HG03045 (cell line): ENCODE measurements at regions not wholly inside any gene's neighbourhood (a gene's known extent, or its start where the extent isn't known, plus 50 kb on each side); places are given as distances from the start of the nearest gene placed in this dataset.

Experiments used
- ATAC-seq: cut with Tn5 transposase; IDR thresholded peaks from one replicate; pipeline ENCODE4 v1.9.1; 2021; ENCODE audit warnings: mild to moderate bottlenecking, moderate library complexity; ENCODE audit not compliant: unreplicated experiment

DNA sequence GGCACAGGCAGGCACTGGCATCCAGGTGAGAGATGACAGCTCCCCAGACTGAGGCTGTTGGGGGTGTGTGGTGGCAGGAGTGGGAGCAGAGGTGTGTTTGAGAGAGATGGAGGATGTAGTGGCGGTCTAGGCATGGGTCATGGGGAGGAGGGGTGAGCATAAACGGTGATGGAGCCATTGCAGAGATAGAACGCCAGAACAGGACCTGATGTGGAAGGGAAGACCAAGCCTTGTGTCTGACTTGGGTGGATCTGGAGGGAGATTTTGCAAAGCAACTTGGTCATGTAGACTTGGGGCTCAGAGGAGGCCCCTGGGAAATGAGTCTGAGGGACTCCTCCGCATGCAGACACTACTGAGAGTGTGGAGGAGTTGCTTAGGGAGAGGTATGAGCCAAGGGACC lies 50.0 kb upstream of the CLDN5 start:
- no peak for ATAC-seq

DNA sequence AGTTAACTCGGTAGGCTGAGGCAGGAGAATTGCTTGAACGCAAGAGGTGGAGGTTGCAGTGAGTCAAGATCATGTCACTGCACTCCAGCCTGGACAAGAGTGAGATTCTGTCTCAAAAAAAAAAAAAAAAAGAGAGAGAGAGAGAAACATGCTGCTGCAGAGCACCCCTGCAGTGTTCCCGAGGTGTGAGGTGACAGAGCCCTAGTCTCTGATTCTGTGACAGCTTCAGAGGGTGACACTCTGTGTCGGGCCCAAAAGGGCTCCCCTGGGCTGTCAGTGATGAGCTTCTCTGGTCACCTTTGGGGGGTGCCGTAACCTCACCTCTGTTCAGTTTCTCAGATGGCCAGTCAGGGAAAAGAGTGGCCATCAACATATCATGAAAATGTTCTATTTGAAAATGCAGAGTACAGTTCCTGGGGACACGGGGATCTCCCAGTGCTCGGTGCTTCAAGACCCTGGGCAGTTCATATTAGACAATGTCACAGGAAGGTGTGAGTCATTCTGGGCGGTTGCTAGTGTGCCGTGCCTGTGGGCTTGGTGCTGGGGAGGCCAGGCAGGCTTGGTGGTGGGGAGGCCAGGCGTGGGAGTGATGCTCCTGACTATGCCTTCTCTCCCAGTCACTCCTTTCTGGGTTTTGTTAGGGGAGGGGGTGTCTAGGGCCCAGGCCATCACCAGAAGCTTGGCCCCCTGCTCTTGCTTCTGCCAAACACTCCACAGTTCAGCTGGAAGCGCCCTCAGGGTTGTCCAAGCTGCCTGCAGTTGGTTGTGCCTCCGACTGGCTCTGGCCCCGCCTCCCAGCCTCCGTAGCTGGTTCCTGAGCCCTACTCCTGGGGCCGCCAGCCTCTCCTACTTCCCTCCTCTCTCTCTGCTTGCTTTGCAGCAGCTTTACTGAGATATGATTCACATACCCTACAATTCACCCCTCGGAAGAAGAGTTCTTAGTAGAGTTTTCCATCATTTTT lies 52.5 kb upstream of the CLDN5 start:
- ATAC-seq: no peak

DNA sequence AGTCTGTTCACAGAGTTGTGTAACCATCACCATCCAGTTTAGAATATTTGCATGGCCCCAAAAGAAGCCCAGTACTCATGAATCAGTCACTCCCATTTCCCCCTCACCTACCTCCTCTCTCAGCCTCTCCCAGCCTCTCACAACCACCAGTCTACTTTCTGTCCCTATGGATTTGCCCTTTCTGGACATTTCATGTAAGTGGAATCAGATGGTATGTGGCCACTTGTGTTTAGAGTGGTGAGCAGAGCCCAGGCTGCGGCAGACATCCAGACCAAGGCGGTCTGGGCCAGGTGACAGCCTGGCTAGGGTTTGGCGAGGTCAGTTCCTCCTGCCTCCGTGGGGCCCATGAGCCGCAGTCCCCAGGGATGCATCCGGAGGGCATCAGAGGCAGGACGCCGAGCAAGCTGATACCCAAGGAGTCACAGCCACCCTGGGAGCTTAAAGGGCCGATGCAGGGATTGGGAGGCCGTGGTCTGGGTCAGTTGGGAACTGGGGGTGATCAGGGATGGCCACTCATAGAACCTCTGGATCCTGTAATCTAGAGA lies 53.3 kb upstream of the CLDN5 start:
- ATAC-seq: no peak

DNA sequence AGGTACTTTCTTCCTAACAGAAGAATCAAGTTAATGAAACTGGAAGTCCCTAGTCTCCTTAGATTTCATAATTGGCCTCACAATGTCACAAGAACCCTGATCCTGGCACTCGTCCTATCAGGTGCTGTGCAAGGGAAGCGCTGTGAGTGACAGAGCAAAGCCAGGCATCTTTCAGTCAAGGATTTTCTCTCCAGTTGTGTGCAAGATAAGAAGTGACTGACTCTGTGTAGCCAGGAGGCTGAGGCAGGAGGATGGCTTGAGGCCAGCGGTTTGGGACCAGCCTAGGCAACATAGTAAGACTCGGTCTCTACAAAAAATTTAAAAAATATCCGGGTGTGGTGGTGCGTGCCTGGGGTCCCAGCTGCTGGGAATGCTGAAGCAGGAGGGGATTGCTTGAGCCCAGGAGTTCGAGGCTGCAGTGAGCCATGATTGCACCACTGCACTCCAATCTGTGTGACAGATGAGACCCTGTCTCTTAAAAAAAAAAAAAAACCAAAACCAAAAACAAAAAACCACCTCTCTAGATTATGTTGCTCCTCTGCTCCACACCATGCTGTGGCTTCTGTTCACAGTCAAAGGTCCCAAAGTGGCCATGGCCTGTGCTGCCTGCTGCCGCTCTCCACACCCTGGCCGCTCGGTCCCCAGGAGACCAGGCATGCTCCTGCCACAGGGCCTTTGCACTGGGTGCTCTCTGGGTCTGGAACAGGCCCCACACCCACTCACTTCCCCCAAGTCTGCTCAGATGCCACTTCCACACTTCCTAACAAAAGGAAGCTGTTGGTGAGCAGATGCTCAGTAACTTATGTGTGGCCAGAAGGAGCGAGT lies 54.2 kb upstream of the CLDN5 start:
- no peak for ATAC-seq

DNA sequence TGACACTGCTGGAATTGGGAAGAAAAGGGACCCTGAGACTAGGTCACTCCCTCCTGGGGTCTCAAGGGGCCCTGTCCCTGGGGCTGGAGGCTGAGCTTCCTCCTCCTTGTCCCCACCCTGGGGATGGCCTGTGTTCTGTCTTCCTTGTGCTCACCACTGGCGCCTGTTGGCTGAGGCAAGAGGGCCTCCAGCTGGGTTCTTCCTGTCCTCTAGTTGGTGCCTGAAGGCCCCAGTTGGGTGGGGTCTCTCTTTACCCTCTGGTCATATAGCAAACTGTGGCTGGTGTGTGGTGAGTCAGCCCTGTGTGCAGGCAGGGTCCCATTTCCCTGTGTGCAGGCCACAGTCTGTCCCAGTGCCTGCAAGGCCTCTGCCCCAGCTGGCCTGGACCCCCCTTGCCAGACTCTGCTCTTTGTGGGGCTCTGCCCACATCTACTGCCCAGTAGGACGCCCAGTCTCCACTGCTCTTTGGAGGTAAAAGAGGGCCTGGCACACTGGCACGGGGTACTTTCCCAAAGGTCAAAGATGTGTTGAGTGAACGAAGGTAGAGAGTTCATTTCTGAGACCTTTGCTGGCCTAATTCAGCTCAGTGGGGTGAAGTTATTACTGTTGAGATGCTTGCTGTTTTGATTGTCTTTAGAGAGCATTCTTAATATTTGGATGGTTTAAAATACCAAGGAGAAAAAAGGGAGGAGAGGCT lies 55.1 kb upstream of the CLDN5 start:
- no peak for ATAC-seq

DNA sequence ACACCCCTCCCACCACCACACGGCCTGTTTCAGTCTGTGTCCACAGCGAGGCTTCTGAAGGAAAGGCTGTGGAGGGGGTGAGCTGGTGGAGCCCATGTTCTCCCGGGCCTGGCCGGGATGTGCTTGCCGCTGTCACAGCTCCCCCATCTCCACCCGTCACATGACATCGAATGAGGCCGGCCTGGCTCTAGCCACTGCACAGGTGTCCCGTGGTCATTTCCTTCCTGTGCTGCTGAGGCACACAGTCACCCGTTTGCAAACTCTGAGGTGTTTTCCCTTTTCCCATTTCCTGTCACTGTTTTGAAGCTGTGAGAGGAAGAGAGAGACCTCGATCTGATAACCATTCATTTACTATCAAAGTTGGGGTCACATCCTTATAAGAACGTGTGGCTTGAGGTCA lies 55.7 kb upstream of the CLDN5 start:
- no peak for ATAC-seq

DNA sequence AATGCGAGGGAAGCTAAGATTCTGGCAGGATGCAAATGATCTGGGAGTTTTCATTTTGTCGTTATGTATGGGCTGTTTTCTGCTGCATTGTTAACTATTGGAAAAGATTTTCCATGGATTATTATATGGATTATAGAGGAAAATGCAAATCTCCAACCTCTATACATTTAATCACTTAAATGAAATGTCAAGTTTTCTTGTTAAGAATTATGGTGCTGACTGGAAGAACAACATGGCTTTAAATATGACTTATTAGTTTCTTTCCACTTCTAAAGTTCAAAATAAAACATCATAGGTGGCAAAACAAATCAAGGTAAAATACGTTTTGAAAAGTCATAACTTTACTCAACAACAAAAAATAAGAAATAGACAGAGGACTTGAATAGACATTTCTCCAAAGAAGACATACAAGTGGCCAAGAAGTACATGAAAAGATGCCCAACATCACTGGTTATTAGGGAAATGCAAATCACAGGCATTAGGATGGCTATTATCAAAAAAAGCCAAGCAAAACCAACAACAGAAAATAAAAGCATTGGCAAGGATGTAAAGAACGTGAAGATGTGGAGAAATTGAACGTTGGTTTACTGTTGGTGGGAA lies 56.2 kb upstream of the CLDN5 start:
- ATAC-seq: no peak

DNA sequence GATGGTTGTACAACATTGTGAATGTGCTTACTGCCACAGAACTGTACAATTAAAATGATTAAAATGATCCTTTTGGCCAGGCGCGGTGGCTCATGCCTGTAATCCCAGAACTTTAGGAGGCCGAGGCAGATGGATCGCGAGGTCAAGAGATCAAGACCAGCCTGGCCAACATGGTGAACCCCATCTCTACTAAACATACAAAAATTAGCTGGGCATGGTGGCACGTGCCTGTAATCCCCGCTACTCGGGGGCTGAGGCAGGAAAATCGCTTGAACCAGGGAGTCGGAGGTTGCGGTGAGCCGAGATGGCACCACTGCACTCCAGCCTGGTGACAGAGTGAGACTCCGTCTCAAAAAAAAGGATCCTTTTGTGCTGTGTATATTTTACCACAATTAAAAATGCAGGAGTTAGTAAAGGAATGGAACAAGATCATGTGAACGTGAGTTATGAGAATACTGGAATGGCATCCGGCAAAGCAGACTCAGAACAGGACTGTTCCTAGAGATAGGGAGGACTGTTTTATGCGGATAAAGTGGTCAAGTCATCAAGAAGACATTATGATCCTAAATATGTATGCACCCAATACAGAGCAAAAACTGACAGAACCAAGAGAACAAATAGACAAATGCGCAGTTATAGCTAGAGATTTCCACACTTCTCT lies 58.0 kb upstream of the CLDN5 start:
- no peak for ATAC-seq

DNA sequence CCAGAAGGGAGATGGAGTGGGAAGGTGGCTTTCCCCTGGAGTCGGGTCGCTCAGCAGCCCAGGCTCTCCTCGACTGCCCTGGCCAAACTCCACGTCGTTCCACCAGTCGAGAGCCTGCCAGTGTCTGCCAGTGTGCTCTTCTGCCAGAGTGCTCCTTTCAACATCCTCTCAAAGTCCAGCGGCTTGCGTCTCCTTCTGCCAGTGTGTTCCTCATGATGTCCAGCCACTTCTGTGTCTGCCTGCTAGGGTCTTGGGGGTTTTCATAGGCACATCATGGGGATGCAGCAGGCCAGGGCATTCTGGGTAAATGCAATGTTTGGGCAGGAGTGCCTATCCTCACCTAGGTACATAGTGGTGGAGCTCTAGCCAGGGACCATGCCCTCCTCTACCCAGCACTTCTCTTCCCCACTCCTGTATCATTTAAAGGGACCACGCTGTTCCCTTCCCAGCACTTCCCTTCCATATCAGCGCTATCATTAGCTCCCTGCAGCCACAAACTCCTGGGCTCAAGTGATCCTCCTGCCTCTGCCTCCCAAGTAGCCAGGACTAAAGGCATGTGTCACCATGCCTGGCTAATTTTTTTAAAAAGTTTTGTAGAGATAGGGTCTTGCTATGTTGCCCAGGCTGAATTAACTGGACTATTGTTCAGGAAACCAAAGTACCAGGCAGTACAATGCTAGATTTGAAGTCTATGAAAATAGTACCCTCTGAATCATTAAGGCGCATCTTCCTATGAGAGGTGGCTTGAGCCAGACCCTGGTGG lies 62.9 kb upstream of the CLDN5 start:
- ATAC-seq: no peak

DNA sequence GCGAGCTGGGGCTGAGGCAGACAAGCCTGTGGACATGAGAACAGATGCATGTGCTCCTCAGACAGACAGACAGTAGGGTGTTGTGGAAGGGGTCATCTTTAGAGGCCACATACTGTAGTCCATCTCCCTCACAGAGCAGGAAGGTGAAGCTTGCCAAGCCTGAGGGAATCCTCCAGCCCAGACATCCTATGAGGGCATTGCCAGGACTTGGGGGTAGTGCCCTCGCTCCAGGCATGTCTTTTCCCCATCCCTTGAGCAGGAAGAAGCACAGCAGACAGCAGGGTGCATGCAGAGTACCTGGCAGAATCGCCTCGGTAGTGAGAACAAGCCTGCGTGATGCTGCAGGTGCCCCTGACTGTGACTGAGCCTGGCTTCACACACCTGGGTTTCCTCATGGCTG lies 66.5 kb upstream of the CLDN5 start:
- no peak for ATAC-seq

DNA sequence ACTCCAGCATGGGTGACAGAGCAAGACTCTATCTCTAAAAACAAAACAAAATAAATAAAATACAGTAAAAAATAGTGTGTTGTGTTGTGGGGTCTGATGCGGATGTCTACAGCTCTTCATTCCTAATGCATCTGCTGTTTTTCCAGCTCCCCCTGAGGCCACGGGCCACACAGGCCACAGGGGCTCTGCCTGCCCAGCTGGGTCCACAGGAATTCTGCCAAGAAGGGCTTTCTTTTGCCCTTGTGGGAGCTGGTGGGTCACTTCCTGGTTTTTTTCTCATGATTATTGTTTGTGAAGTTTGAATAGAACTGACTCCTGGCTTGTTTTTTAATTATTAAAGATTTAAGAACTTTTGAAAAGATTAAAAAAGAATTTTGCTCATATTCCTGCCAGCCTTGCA lies 67.4 kb upstream of the CLDN5 start:
- no peak for ATAC-seq

DNA sequence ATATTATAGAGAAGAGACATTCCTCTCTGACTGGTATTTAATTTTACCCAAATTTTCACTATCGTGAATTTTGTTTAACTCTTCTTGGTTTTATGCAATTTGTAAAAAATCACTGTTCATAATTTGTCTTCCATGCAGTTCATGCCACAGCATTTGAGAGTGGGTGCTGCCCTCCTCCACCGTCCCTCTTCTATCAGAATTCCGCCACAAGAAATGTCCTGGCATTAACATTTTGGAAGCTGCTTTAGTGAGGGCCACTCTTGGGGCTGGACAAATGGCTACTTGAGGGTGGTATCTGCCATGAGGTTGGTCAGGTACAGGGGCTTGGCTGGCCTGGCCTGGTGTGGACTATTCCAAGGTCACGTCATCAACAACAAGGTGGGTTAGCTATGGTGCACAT lies 68.3 kb upstream of the CLDN5 start:
- no peak for ATAC-seq

DNA sequence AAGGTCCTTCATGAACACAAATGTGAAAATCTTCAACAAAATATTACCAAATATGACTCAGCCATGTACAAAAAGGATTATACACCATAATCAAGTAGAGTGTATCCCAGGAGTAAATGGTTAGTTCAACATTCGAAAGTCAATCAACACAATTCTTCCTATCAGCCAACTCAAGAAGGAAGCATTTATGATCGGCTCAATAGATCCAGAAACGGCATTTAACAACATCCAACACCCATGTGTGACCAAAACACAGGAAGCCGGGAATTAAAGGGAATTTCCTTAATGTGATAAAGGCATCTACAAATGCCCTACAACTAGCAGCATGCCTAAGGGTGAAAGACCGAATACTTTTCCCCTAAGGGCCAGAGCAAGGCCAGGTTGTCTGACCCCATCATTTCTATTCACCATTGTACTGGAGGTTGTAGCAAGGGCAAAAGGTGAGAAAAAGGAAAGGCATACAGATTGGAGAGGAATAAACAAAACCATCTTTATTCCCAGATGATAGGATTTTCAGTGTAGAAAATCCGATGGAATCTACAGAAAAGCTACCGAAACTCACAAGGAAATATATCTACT lies 69.9 kb upstream of the CLDN5 start:
- no peak for ATAC-seq

DNA sequence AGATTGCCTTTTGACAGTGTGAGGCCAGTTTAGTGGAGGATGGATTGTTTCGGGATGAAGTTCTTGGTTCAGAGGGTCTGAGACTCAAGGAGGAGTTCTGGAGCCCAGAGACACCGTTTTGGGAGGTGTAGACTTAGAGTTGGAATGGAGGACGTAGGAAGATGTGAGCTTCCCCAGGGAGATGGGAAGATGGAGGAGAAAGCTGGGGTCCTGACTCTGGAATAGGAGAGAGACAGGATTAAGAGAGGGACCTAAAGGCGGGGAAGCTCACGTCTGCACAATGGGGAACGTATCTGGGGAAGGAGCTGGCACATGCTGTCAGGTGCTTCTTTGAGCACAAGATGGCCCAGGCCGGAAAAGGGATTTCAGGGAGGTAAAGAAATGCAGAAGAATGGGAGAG lies 71.3 kb upstream of the CLDN5 start:
- no peak for ATAC-seq

DNA sequence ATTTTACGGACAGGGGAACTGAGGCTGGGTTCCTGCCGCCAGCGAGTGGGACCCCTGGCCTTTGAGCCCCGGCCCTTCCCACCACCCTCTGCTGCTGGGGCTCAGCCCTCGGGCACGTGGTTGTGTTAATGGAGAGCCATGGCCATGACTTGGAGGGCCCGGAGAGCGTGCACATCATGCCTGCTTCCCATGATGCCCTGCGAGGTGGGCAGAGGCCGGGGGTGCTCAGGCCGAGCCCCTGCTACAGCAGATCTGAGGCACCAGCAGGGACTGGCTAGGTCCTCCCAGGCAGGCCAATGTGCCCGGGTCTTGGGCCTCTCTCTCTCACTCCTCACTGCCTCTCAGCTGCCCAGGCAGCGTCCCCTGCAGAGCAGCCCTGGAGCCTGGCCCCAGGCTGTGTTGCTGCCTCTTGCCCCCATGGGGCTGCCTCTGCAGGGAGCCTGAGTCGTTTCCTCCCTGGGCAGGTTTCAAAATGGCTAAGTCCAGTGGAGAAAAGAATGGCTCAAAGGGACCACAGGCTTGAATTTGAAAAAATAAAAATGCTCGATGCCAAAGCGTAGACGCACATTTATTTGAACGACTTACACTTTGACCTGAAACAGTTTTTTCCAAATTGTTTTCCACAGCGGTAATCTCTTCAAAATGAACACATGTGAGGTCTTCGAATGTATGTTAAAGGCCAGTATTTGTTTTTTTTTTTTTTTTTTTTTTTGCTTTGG lies 72.6 kb upstream of the CLDN5 start:
- no peak for ATAC-seq

DNA sequence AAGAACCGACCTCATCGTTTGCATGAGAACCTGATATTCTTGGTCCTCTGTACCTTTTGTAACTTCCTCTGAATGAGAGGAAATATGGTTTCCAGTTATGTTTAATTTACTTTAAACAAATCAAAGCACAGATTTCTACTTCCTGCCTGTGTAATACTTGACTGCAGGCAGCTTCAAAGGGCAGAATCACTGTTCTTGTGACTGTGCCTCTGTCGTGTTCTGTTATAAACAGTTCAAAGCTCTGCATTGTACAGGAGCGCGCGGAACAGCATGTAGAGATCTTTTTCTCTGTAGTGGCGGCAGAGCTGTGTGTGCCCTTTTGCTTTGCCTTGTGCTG lies 73.2 kb upstream of the CLDN5 start:
- no peak for ATAC-seq

DNA sequence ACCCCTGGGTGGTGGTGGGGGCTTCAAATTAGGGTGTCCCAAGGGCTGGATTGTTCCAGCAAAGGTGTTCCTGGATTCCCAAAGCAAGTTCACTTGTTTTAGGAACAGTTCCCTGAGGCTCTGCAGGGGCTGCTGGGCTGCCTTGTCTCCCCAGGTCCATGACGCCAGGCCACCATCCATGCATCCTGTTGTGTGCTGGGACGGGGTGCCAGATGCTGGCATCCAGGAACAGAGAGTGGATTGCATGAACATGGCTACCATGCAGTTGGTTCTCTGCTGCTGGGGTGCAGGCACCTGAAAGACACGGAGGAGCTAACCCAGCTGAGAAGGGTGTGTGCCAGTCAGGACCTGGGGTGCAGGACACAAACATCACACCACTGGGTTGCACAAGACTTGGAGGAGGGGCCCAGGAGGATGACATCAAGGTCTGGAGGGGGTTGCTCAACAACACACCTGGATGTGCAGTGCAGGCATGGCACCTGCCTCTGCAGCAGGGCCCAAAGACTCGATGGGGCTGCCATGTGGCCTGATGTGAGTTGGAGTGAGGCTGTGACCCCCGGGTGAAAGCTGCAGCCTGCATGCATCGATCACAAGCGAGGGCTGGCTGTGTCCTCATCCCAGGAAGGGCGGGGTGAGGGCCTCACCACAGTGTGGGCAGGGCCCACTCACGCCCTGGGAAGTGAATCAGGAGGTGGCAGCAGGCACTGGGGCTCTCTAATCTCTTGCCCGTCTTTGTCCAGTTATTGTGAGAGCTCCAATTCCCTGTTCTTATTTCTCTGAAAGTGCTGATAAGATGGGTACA lies 74.0 kb upstream of the CLDN5 start:
- no peak for ATAC-seq

DNA sequence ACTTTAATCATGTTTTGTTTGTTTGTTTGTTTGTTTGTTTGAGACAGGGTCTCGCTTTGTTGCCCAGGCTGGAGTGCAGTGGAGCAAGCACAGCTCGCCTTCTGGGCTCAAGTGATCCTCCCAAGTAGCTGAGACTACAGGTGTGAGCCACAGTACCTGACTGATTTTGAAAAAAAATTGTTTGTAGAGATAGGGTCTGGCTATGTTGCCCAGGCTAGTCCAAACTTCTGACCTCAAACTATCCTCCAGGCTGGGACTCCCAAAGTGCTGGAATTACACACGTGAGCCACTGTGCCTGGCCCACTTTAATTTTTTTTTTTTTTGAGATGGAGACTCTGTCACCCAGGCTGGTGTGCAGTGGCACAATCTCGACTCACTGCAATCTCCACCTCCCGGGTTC lies 74.8 kb upstream of the CLDN5 start:
- no peak for ATAC-seq
